GM19025 (cell line): ENCODE measurements at regions not wholly inside any gene's neighbourhood (a gene's known extent, or its start where the extent isn't known, plus 50 kb on each side); places are given as distances from the start of the nearest gene placed in this dataset.

ENCODE experiments used
- ATAC-seq: cut with Tn5 transposase; IDR thresholded peaks from one replicate; pipeline ENCODE4 v1.9.1; 2021; ENCODE audit warnings: mild to moderate bottlenecking, low read depth, moderate library complexity; ENCODE audit not compliant: unreplicated experiment

DNA sequence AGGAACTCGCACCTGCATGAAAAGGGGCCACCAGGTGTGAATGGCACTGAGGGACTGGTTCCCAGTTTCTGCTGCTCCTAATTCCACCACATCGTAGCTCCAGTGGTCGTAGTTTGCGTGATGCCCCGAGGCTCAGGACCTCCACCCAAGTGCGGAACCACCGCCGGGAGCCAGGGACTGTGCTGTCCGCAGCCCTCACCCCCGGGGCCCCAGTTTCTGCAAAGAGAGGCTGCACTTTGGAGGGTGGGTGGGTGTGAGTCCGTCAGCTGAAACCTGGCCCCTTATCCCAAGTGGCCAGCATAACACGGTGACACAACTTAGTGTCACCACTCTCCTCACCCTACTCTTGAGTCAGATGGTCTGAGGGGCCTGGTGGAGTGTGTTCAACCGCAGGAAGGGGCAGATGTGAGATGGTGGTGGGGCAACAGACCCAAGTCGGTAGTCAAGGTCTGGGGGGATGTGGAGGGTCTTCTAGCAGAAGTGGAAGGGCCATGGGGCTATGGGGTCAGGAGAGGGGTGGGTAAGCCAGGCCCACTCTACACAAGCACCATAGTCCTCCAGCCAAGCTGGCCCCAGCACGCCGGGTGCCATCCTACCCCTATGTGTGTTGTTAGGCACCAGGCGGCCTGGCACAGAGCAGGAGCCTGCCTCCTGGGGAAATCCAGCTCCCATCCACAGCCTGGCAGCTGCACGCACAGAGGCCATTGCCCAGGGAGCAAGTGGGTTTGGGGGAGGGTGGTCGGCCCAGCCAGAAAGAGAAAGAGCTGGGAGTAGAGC is 1301.6 kb downstream of the UQCRFS1 start:
- ATAC-seq, result no peak

DNA sequence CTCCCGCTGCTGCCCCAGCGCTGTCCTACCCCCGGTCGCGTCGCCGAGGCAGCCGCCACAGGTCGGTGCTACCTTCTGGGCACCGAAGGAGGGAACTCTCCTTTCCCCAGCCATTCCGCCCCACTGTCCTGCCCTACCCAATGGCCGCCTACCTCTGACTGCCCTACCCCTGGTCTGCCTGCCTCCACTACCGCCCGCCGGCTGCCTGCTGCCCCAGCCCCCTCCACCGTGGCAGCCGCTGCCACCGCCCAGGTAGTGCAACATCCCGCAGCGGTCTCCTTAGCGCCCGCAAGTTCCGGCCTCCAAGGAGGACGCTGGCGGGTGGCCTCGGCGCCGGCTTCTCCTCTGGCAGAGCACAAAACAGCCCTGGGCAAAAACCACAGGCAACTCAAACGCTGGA is 1303.1 kb downstream of the UQCRFS1 start:
- no peak for ATAC-seq

GRCh38 chr19:27909185-27909840 is 1303.6 kb downstream of the UQCRFS1 start:
- ATAC-seq, result no peak

GRCh38 chr19:27906081-27906480 is 1306.9 kb downstream of the UQCRFS1 start:
- ATAC-seq, result no peak

- no peak for ATAC-seq
These were observed 1307.9 kb downstream of the UQCRFS1 start for GRCh38 chr19:27905074-27905473.

GRCh38 chr19:27901078-27901477 is 1311.9 kb downstream of the UQCRFS1 start:
- no peak for ATAC-seq

- ATAC-seq, result no peak
These were observed 1316.9 kb downstream of the UQCRFS1 start for GRCh38 chr19:27896091-27896490.

- ATAC-seq, result no peak
These were observed 1317.8 kb downstream of the UQCRFS1 start for GRCh38 chr19:27894906-27895754.

DNA sequence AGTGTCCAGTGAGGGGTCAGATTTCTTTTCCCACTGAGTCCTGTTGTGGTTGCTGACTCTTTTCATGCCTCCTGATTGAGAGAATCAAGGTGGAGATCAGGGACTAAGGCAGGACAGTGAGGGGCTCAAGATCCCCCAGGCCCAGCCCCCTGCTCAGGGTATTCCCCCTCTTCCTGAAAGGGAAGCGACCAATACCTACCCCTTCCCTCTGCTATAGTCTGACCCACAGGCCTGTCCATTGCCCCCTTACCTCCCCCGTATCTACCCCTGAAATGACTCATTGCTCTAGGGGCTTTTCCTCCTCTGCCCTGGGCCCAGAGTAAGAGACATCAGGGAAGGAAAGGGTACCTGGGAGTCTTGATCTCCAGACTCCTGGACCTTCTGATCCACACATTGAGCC is 1320.5 kb downstream of the UQCRFS1 start:
- no peak for ATAC-seq

GRCh38 chr19:27891411-27891810 is 1321.5 kb downstream of the UQCRFS1 start:
- ATAC-seq, result no peak

GRCh38 chr19:27890696-27891095 is 1322.3 kb downstream of the UQCRFS1 start:
- no peak for ATAC-seq

- no peak for ATAC-seq
These were observed 1322.7 kb downstream of the UQCRFS1 start for GRCh38 chr19:27890206-27890605.

GRCh38 chr19:27889156-27889555 is 1323.8 kb downstream of the UQCRFS1 start:
- ATAC-seq, result no peak

- no peak for ATAC-seq
These were observed 1325.0 kb downstream of the UQCRFS1 start for GRCh38 chr19:27887946-27888345.

DNA sequence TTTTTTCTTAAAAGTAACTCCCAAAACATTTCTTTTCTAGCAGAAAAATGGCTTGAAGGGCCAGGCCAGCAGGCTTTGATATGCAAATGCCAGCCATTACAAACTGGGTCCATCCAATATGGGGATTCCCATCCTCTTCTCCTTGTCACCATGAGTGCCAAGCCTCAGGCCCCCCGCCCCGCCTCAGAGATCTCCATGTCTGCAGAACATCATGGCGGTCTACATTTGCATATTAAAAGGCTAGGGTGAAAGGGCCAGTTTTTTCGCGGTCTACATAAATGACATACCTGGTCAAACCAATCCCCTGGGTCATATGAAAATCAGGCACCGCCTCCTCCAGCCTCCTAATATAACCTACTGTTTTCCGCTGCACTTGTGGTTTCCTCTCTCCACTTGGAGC is 1327.6 kb downstream of the UQCRFS1 start:
- no peak for ATAC-seq

DNA sequence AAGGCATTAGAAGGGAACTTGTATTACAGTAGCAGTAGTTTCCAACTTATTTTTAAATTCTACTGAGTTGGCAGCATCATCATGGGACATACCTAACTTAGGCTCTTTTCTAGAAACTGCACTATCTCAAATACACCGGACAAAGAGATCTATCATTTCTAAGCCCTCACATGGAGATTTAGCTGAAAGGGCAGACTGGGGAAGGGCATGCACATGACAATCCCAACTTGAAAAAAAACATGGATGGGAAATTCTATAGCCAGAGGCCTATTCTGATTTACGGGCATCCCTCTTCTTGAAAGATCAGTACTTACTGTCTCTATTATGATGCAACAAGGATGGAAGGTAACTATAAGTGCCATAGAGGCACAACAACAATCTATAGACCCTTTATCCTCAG is 1328.6 kb downstream of the UQCRFS1 start:
- ATAC-seq, result no peak

DNA sequence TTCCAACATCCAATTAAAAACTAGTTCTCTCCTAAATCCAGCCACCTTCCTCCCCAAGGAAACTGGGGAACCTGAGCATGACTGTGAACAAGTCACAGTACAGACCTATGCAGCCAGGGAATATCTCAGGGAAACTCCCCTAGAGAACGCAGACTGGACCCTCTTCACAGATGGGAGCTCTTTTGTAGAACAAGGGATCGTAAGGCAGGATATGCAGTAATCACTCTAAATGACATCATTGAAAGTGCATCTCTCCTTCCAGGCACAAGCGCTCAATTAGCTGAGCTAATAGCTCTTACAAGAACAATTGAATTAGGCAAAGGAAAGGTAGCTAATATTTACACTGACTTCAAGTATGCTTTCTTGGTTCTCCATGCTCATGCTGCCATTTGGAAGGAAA is 1331.7 kb downstream of the UQCRFS1 start:
- no peak for ATAC-seq

- ATAC-seq, result no peak
These were observed 1335.9 kb downstream of the UQCRFS1 start for GRCh38 chr19:27876976-27877512.

DNA sequence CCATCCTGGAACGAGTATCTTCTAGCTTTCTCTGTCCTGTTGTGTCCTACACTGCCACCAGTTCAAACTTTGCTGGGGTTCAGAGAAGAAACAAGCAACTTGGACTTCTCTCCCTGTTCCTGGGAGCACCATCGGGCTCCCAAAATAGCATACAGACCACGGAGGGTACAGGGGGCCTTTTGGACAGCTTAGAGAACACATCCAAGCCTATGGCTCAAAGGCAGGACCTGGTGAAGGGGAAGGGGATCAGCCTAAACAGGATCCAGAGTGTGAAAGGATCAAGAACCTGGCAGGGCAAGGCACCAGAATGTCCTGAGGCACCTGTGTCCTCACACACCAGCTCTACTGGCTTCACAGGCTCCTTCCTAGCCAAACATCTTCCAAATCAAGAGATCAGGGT is 1336.5 kb downstream of the UQCRFS1 start:
- no peak for ATAC-seq

DNA sequence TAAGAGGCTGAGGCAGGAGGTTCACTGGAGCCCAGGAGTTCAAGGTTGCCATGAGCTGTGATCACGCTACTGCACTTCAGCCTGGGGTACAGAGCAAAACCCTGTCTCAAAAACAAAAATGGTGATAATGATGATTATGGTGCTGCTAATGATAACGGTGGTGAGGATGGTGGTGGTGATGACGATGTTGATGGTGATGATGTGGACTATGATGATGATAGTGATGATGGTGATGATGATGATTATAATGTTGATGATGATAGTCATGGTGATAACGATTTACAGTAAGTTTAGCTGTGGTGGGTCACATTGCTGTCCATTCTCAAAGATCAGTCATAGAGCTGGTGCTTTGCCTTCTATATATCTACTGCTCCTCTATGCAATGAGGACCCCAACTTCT is 1340.6 kb downstream of the UQCRFS1 start:
- ATAC-seq, result no peak

DNA sequence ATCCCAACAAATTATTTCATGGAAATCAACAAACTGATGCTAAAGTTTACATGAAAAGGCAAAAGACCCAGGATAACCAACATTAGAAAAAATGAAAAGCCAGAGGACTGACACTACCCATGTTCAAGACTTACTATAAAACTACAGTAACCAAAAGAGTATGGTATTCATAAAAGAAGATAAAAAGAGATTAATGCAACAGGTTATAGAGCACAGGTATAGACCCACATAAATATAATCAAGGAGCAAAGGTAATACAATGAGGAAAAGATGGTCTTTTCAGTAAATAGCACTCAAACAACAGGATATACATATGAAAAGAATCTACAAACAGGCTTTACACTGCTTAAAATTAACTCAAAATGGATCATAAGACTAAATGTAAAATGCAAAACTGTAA is 1342.7 kb downstream of the UQCRFS1 start:
- no peak for ATAC-seq
